AG09309 (cell line): ENCODE measurements at regions not wholly inside any gene's neighbourhood (a gene's known extent, or its start where the extent isn't known, plus 50 kb on each side); places are given as distances from the start of the nearest gene placed in this dataset.

ENCODE experiments used
- DNase-seq: peaks from one replicate; pipeline ENCODE4 v3.0.0-alpha.2; 2010; ENCODE audit warnings: low read depth
- H3K4me3 ChIP-seq: 2 replicates; pipeline ENCODE4 v1.5.1; 2011; ENCODE audit warnings: mild to moderate bottlenecking, low read depth, low read length, moderate library complexity; ENCODE audit not compliant: control insufficient read depth
- TF ChIP-seq, protein P1 (sequence below): IDR thresholded peaks from 2 replicates; pipeline ENCODE4 v1.5.1; 2011; ENCODE audit warnings: mild to moderate bottlenecking, low read depth, low read length, inconsistent platforms; ENCODE audit not compliant: insufficient read depth, control insufficient read depth; ENCODE audit errors: missing control alignments

- H3K4me3 ChIP-seq, result no peak overlapping the region
- DNase-seq, result no peak
- TF ChIP-seq, protein P1, sequence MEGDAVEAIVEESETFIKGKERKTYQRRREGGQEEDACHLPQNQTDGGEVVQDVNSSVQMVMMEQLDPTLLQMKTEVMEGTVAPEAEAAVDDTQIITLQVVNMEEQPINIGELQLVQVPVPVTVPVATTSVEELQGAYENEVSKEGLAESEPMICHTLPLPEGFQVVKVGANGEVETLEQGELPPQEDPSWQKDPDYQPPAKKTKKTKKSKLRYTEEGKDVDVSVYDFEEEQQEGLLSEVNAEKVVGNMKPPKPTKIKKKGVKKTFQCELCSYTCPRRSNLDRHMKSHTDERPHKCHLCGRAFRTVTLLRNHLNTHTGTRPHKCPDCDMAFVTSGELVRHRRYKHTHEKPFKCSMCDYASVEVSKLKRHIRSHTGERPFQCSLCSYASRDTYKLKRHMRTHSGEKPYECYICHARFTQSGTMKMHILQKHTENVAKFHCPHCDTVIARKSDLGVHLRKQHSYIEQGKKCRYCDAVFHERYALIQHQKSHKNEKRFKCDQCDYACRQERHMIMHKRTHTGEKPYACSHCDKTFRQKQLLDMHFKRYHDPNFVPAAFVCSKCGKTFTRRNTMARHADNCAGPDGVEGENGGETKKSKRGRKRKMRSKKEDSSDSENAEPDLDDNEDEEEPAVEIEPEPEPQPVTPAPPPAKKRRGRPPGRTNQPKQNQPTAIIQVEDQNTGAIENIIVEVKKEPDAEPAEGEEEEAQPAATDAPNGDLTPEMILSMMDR, result no peak
These were observed 346.0 kb downstream of the CYRIA start for GRCh38 chr2:16319551-16320121.

GRCh38 chr2:16318474-16319195 is 347.0 kb downstream of the CYRIA start:
- TF ChIP-seq, protein P1, result no peak
- no peak for DNase-seq
- no peak overlapping the region for H3K4me3 ChIP-seq

GRCh38 chr2:16318051-16318450 is 347.6 kb downstream of the CYRIA start:
- no peak for DNase-seq
- H3K4me3 ChIP-seq, result no peak overlapping the region
- TF ChIP-seq, protein P1, result no peak

DNA sequence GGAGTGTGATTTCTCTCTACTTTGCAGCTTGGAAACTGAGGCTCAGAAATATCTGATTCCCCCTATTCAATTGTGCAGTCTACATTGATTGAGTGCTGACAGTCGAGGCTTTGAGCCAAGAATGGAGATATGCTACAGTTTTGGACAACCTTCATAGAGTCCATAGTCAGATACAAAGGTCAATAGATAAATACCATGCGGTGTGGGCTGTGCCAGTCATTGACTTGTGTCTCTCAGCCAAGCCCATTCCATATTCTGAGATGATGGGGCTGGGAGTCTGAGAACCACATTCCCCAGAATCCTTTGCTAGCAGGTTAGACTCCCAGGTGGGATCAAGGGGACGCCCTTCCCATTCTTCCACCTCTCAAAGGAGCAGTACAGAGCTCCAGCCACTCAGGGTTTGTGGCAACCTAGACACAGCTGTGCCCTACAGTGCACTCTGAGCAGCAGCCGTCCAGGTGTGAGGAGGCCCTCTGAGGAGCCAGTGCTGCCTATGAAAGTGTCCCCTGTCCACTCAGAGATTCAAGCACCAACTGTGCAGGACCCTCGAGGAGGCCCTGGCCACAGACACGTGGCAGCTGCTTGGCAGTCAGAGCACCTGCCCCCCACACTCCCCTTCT is 348.3 kb downstream of the CYRIA start:
- no peak overlapping the region for H3K4me3 ChIP-seq
- TF ChIP-seq, protein P1, result no peak
- DNase-seq, result no peak

DNA sequence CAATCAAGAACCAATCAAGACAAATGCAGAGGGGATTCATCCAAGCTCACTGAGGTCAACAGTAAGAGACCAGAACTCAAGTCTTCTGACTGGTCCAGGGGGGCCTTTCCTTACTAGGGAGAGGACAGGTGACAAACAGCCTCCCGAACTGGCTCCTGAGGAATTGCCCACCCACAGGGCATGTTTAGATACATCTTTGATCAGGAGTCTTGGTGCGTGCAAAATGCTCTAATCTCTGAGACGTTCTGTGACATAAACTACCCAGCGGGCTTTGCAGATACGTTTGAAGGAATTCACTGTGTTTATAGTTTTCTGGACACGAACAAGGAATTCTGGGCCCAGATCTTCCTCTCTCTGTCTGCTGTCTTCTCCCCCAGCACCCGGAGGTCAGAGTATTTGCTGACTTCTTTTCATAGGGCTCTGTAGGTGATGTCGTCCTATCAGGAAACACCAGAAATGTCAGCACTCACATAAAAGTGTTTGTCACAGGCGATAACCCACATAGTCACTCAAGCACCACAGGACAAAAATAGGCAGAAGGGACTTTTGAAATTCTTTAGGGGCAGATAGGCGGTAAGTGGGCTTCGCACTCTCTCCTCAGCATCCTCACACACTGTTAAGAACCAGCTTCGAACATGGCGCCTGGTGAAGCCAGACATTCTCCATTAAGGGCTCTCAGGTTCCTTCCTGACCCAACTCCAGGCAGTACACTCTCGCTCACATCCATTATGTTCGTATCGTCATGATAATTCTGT is 349.0 kb downstream of the CYRIA start:
- TF ChIP-seq, protein P1, result no peak
- DNase-seq, result no peak

DNA sequence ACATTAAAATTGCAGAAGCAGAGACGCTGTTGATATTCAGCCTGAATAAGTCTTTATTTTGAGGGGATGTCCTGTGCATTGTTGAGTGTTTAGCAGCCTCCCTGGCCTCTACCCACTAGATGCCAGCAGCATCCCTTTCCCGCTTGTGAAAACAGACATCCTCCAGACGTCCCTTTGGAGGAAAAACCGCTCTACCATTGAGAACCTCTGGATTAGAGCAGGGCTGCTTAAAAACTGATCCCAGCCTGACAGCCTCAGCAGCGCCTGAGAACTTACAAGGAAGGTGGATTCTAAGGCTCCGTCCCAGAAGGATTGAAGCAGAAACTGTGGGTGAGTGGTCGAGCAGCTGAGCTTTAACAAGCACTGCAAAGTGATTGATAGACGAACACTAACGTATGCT is 349.7 kb downstream of the CYRIA start:
- no peak overlapping the region for H3K4me3 ChIP-seq
- TF ChIP-seq, protein P1, result no peak
- DNase-seq, result no peak

More for the DNA sequence above, 349.0 kb downstream of the CYRIA start:
- H3K4me3 ChIP-seq, result no peak overlapping the region
